ENCODE measurements at regions not wholly inside any gene's neighbourhood (a gene's known extent, or its start where the extent isn't known, plus 50 kb on each side); places are given as distances from the start of the nearest gene placed in this dataset.

DNA sequence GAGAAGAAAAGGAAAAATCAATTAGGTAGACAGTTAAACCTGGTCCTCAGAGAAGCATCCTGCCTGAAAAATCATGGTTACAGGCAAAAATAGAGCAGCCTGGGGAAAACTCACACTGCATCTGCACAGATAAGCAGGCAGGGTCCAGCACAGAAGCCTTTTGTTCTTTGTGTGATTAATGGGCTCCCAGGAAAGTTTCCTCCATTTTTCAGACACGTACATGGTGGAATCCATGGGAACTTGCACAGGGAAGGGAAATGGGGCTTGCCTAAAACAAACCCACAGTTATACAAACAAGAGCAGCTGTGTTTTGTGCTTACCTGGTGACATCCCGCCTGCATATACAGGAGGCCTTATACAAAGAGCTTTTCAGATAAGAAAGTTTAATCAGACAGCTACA, 243.9 kb upstream of the ATP10B start:
- no peak overlapping the region for H3K9ac ChIP-seq
- H3K36me3 ChIP-seq = no peaks in the 10 kb centered on the region; a peak in 2 of 22 replicates
- no peaks in the 10 kb centered on the region for H3K27me3 ChIP-seq
- no peak overlapping the region for H3K27ac ChIP-seq
- H4K20me1 ChIP-seq = no peaks in the 10 kb centered on the region
- H3K4me1 ChIP-seq = peaks cover 0 to 15% (median 0%) of the 10 kb centered on the region in 10 experiments; a peak in 4 of 20 replicates
- H3K4me2 ChIP-seq = no peak overlapping the region
- TF ChIP-seq Cebpa-rat (IDR thresholded peaks at IDR 0.05) = no peak
- peaks cover 13 to 21% (median 17%) of the 10 kb centered on the region in 11 experiments for H3K9me3 ChIP-seq (replicated peaks in 1 of 11)
- no peak overlapping the region for H3K4me3 ChIP-seq

DNA sequence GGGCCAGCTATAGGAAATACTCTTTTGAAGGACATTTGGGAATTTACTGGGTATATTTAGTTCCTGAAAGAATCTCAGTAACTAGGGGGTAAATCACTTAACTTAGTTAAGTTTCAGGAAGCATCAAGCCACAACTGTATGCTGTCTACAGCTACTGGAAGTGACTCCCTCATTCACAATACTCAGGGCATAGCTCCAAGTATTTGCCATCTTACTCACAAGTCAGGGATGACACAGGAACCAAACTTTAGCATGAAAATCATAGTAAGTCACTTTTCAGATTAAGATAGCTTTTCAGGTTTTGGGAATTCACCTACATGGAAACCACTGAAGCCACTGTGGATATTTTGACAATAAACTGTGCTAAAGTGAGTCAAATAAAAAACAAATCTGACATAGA, 242.4 kb upstream of the ATP10B start:
- Histone ChIP-seq H3K4me3 (no peak overlapping the region), H3K4me1 (peaks cover 0 to 10% (median 0%) of the 10 kb centered on the region in 10 experiments; a peak in 4 of 20 replicates), H3K36me3 (no peaks in the 10 kb centered on the region; a peak in 2 of 22 replicates), H3K9ac (no peak overlapping the region), H3K4me2 (no peak overlapping the region), H4K20me1 (no peaks in the 10 kb centered on the region), H3K27me3 (no peaks in the 10 kb centered on the region), H3K27ac (no peak overlapping the region), H3K9me3 (replicated peaks in 1 of 11) (peaks cover 13 to 23% (median 17%) of the 10 kb centered on the region in 11 experiments)
- no peak for TF ChIP-seq Cebpa-rat (IDR thresholded peaks at IDR 0.05)

DNA sequence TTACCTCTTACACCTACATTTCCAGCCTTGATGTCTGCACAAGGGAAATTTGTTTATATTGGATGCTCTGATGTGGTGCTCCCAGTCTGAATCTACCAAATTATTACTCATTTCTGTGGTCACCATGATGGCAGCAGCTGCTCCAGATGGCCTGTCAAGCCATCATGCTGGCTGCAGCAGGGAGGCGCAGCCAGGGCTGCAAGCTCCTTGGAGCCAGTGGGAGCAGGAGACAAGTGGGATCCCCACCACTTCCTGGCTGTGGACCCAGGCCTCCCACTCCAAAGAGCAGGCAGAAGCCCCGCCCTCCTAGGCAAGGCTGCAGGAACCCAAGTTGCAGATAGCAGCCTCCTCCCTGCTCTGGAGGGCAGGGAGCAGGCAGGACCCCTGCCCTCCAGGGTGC, 241.1 kb upstream of the ATP10B start:
- H3K36me3 ChIP-seq = no peaks in the 10 kb centered on the region; a peak in 2 of 22 replicates
- no peak overlapping the region for H3K4me2 ChIP-seq
- H3K9me3 ChIP-seq (replicated peaks in 1 of 11) = peaks cover 13 to 29% (median 17%) of the 10 kb centered on the region in 11 experiments
- H3K4me1 ChIP-seq = no peaks in the 10 kb centered on the region; a peak in 1 of 20 replicates
- no peaks in the 10 kb centered on the region for H3K27me3 ChIP-seq
- H3K9ac ChIP-seq = no peak overlapping the region
- H3K4me3 ChIP-seq = no peak overlapping the region
- no peak for TF ChIP-seq Cebpa-rat (IDR thresholded peaks at IDR 0.05)
- no peak overlapping the region for H3K27ac ChIP-seq
- no peaks in the 10 kb centered on the region for H4K20me1 ChIP-seq

DNA sequence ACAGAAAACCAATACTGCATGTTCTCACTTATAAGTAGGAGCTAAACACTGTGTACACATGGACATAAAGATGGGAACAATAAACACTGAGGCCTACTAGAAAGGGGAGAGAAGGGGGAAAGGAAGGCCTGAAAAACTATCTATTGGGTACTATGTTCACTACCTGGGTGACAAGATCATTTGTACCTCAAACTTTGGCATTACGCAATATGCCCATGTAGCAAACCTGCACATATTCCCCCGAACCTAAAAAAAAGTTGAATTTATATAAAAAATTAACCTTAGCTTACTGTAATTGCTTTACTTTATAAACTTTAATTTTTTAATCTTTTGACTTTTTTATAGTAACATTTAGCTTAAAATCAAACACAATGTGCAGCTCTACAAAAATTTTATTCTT, 237.6 kb upstream of the ATP10B start:
- H3K4me2 ChIP-seq = no peak overlapping the region
- TF ChIP-seq Cebpa-rat (IDR thresholded peaks at IDR 0.05) = peak in 2 of 11 experiments; percentile 28 to 36; a peak in 1 of 22 replicates
- H3K4me3 ChIP-seq = no peak overlapping the region
- no peak overlapping the region for H3K9ac ChIP-seq
- H3K36me3 ChIP-seq = no peaks in the 10 kb centered on the region; a peak in 2 of 22 replicates
- H3K27me3 ChIP-seq = no peaks in the 10 kb centered on the region
- H4K20me1 ChIP-seq = no peaks in the 10 kb centered on the region
- H3K9me3 ChIP-seq (replicated peaks in 1 of 11) = peaks cover 13 to 28% (median 17%) of the 10 kb centered on the region in 11 experiments
- no peak overlapping the region for H3K27ac ChIP-seq
- peaks cover 0 to 7% (median 0%) of the 10 kb centered on the region in 10 experiments; a peak in 1 of 20 replicates for H3K4me1 ChIP-seq

DNA sequence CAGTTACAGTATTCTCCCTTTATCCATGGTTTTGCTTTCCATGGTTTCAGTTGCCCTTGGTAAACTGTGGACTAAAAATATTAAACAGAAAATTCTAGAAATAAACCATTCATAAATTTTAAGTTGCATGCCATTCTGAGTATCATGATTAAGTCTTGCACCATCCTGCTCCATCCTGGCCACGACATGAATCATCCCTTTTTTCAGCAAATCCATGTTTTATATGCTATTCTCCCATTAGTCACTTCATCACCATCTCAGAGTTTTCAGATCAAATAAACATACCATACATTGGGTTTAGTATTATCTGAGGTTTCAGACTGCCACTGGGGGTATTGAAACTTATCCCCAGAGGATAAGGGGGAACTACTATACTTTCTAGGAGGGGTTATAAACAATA, 234.4 kb upstream of the ATP10B start:
- H3K9me3 ChIP-seq (replicated peaks in 1 of 11) = 0 out of 22 replicates have a peak, but pooled peaks cover 0 to 8% (median 0%) of the 10 kb centered on the region in 11 experiments
- TF ChIP-seq Cebpa-rat (IDR thresholded peaks at IDR 0.05) = no peak
- no peaks in the 10 kb centered on the region for H3K36me3 ChIP-seq
- H4K20me1 ChIP-seq = no peaks in the 10 kb centered on the region
- no peak overlapping the region for H3K4me3 ChIP-seq
- 0 out of 22 replicates have a peak overlapping the region, but pooled peaks of 1 of the 11 experiments have one; percentile 9 for H3K4me2 ChIP-seq
- no peak overlapping the region for H3K27ac ChIP-seq
- H3K9ac ChIP-seq = no peak overlapping the region
- no peaks in the 10 kb centered on the region for H3K27me3 ChIP-seq
- H3K4me1 ChIP-seq = peaks cover 0 to 7% (median 0%) of the 10 kb centered on the region in 10 experiments; a peak in 1 of 20 replicates

DNA sequence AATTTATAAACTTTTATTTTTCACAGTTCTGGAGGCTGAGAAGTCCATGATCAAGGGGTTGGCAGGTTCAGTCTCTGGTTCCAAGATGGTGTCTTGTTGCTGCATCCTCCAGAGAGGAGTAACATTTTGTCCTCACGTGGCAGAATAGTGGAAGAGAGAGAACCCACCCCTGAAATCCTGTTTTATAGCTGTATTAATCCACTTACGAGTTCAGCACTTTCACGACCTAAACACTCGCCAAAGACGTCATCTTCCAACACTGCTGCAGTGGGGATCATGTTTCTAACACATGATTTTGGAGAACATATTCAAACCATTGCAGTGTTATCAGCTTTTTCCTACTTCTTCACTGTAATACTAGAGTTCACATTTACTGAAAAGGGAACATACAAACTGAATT, 233.0 kb upstream of the ATP10B start:
- Histone ChIP-seq H3K27me3 (no peaks in the 10 kb centered on the region), H3K9me3 (replicated peaks in 1 of 11) (0 out of 22 replicates have a peak, but pooled peaks cover 0 to 8% (median 0%) of the 10 kb centered on the region in 11 experiments), H3K36me3 (no peaks in the 10 kb centered on the region), H3K9ac (no peak overlapping the region), H3K4me1 (peaks cover 0 to 7% (median 0%) of the 10 kb centered on the region in 10 experiments; a peak in 1 of 20 replicates), H3K4me2 (no peak overlapping the region), H3K27ac (no peak overlapping the region), H3K4me3 (no peak overlapping the region), H4K20me1 (no peaks in the 10 kb centered on the region)
- no peak for TF ChIP-seq Cebpa-rat (IDR thresholded peaks at IDR 0.05)

DNA sequence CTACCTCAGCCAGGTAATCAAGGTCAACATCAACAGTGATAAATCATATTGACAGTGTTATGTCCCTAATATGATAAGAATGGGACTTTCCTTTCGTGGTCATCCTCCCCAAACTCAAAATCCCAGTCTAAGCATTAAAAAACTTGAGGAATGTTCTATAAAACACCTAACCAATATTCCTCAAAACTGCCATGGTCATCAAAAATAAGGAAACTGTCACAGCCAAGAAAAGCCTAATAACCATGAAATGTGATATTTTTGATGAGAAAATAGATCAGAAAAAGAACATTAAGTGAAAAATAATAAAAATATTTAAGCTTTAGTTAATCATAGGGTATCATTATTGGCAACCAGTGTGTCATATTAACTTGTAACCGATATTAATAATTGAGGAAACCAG, 232.1 kb upstream of the ATP10B start:
- no peak overlapping the region for H3K27ac ChIP-seq
- no peaks in the 10 kb centered on the region for H4K20me1 ChIP-seq
- no peak for TF ChIP-seq Cebpa-rat (IDR thresholded peaks at IDR 0.05)
- no peaks in the 10 kb centered on the region for H3K27me3 ChIP-seq
- H3K4me2 ChIP-seq = no peak overlapping the region
- H3K4me1 ChIP-seq = peaks cover 0 to 7% (median 0%) of the 10 kb centered on the region in 10 experiments; a peak in 1 of 20 replicates
- H3K4me3 ChIP-seq = no peak overlapping the region
- 0 out of 22 replicates have a peak, but pooled peaks cover 0 to 3% (median 0%) of the 10 kb centered on the region in 11 experiments for H3K9me3 ChIP-seq (replicated peaks in 1 of 11)
- no peaks in the 10 kb centered on the region for H3K36me3 ChIP-seq
- H3K9ac ChIP-seq = no peak overlapping the region

DNA sequence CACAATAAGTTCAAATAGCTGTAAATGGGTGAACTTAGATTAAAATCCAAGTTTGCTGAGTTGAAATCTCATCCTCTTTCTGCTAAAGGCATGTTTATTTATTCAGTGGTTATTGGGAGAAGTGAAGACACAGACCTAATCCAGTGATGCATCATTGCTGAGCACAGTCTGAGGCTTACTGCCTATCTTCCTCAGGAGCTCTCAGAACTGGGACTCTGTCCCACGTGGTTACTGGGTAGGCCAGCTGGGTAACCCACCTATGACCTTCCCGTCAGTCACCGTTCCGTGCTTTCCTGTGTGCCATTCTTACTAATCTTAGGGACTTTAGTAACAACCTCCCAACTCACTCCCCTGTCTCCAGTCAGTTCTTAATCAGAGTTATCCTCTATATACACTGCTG, 226.8 kb upstream of the ATP10B start:
- Histone ChIP-seq H4K20me1 (no peaks in the 10 kb centered on the region), H3K4me1 (no peaks in the 10 kb centered on the region), H3K27ac (no peak overlapping the region), H3K9ac (no peak overlapping the region), H3K9me3 (replicated peaks in 1 of 11) (0 out of 22 replicates have a peak, but pooled peaks cover 0 to 4% (median 0%) of the 10 kb centered on the region in 11 experiments), H3K4me2 (no peak overlapping the region), H3K27me3 (no peaks in the 10 kb centered on the region), H3K36me3 (no peaks in the 10 kb centered on the region), H3K4me3 (no peak overlapping the region)
- TF ChIP-seq Cebpa-rat (IDR thresholded peaks at IDR 0.05) = no peak

DNA sequence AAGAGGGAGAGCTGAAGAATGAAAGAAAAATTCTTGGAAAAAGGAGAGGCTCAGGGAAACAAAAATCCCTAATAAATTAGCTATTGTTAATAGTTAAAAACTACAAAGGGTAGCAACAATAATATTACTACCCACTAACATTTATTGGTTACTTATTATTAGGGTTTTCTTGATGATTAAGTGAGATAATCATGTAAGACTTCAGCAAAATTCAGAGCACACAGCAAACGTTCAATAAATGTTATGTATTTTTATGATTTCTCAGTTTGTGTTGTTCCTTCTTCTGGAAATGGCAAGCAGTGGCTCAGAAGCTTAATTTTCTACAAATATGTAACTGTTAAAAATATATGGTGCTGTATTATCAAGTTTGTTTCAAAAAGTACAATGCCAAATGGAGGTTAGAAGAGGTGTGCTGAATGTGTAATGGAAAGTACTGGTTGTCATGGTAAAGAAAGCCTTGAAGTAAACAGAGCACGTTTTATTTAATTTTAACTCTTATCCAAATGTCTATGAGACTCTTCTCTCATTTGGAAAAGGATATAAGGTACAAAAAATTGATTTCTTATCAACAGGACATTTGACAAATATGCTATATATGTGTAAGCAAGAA, 226.0 kb upstream of the ATP10B start:
- Histone ChIP-seq H4K20me1 (no peaks in the 10 kb centered on the region), H3K4me2 (no peak overlapping the region), H3K27ac (no peak overlapping the region), H3K27me3 (no peaks in the 10 kb centered on the region), H3K36me3 (no peaks in the 10 kb centered on the region), H3K9ac (no peak overlapping the region), H3K9me3 (replicated peaks in 1 of 11) (0 out of 22 replicates have a peak, but pooled peaks cover 0 to 4% (median 0%) of the 10 kb centered on the region in 11 experiments), H3K4me3 (no peak overlapping the region), H3K4me1 (no peaks in the 10 kb centered on the region)
- TF ChIP-seq Cebpa-rat (IDR thresholded peaks at IDR 0.05) = no peak

DNA sequence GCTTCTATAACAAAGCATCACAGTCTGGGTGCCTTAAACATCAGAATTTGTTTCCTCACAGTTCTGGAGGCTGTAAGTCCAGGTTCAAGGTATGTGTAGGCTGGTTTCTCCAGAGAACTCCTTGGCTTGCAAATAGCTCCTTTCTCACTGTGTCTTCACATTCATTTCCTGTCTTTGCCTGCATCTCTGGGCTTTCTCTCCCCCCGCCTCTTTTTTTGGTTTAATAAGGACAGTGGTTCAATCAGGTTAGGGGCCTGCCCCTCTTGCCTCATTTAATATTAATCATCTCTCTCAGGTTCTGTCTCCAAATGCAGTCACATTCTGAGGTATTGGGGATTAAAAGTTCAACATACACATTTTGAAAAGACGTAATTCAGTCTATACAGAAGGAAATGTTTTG, 225.5 kb upstream of the ATP10B start:
- Histone ChIP-seq H3K36me3 (no peaks in the 10 kb centered on the region), H4K20me1 (no peaks in the 10 kb centered on the region), H3K9ac (no peak overlapping the region), H3K9me3 (replicated peaks in 1 of 11) (0 out of 22 replicates have a peak, but pooled peaks cover 0 to 4% (median 0%) of the 10 kb centered on the region in 11 experiments), H3K4me2 (no peak overlapping the region), H3K4me1 (no peaks in the 10 kb centered on the region), H3K27ac (no peak overlapping the region), H3K4me3 (no peak overlapping the region), H3K27me3 (no peaks in the 10 kb centered on the region)
- no peak for TF ChIP-seq Cebpa-rat (IDR thresholded peaks at IDR 0.05)

All from BLaER1 treated with 17β-estradiol and CSF1 and Interleukin-3, amounts not matched to agents 10 nM and 100 nM (cell line).